Keratinocyte (primary cell): ENCODE measurements at regions not wholly inside any gene's neighbourhood (a gene's known extent, or its start where the extent isn't known, plus 50 kb on each side); places are given as distances from the start of the nearest gene placed in this dataset.

Experiments used
- DNase-seq: peaks from one replicate; pipeline ENCODE4 v3.0.0-alpha.2; 2011; ENCODE audit warnings: low read depth, missing footprints, low spot score
- FAIRE-seq: peaks from 2 replicates; lab custom pipeline; 2011; peaks lifted over from hg19 to GRCh38; lab: Jason Lieb, UNC
- H2AFZ ChIP-seq: 2 replicates; pipeline ENCODE4 v1.6.0; 2012; ENCODE audit warnings: low read length, control low read depth, inconsistent platforms; ENCODE audit not compliant: control insufficient read depth
- H3K27ac ChIP-seq: 2 replicates; pipeline ENCODE4 v1.5.1; 2011; ENCODE audit warnings: low read length; ENCODE audit not compliant: control insufficient read depth, insufficient read depth
- H3K27me3 ChIP-seq: 3 replicates; pipeline ENCODE4 v1.6.0; 2011; ENCODE audit warnings: low read length; ENCODE audit not compliant: control insufficient read depth, insufficient read depth; ENCODE audit errors: extremely low read depth
- H3K36me3 ChIP-seq, 2 experiments: 2 replicates in 1 of 2; 3 replicates in 1 of 2; pipeline ENCODE4 v1.5.1; 2011; ENCODE audit warnings: low read length in 2 of 2, mild to moderate bottlenecking in 1 of 2; ENCODE audit not compliant: control insufficient read depth in 2 of 2, insufficient read depth in 2 of 2; ENCODE audit errors: extremely low read depth in 1 of 2
- H3K4me1 ChIP-seq: 3 replicates; pipeline ENCODE4 v1.5.1; 2011; ENCODE audit warnings: low read length; ENCODE audit not compliant: control insufficient read depth, insufficient read depth; ENCODE audit errors: extremely low read depth
- H3K4me2 ChIP-seq: 3 replicates; pipeline ENCODE4 v1.6.0; 2011; ENCODE audit warnings: low read depth, low read length; ENCODE audit not compliant: control insufficient read depth, insufficient read depth; ENCODE audit errors: extremely low read depth
- H3K4me3 ChIP-seq, 3 experiments: fragments of 200-600 bp in 1 of 3; sonication (generic) in 1 of 3; 2 replicates in 2 of 3; 3 replicates in 1 of 3; pipeline ENCODE4 v1.5.1; 2011 to 2016; ENCODE audit warnings: low read length in 3 of 3, mild to moderate bottlenecking in 3 of 3, control low read depth in 2 of 3, inconsistent platforms in 1 of 3, low read depth in 1 of 3, mixed read lengths in 1 of 3, mixed run types in 1 of 3, moderate library complexity in 1 of 3; ENCODE audit not compliant: control insufficient read depth in 2 of 3, insufficient read depth in 2 of 3; ENCODE audit errors: extremely low read depth in 1 of 3
- H3K79me2 ChIP-seq: 2 replicates; pipeline ENCODE4 v1.6.0; 2012; ENCODE audit warnings: low read length; ENCODE audit not compliant: control insufficient read depth, insufficient read depth
- H3K9ac ChIP-seq: 3 replicates; pipeline ENCODE4 v1.6.0; 2011; ENCODE audit warnings: low read length; ENCODE audit not compliant: control insufficient read depth, insufficient read depth; ENCODE audit errors: extremely low read depth
- H3K9me1 ChIP-seq: 3 replicates; pipeline ENCODE4 v1.6.0; 2011; ENCODE audit warnings: low read length; ENCODE audit not compliant: control insufficient read depth, insufficient read depth; ENCODE audit errors: extremely low read depth
- H3K9me3 ChIP-seq: 2 replicates; pipeline ENCODE4 v1.5.1; 2012; ENCODE audit warnings: low read depth, low read length; ENCODE audit not compliant: control insufficient read depth
- H4K20me1 ChIP-seq: 3 replicates; pipeline ENCODE4 v1.6.0; 2011; ENCODE audit warnings: low read length; ENCODE audit not compliant: control insufficient read depth, insufficient read depth; ENCODE audit errors: extremely low read depth
- EZH2 ChIP-seq: IDR thresholded peaks from one replicate; pipeline ENCODE4 v1.6.1; 2012; ENCODE audit warnings: inconsistent platforms, mild to moderate bottlenecking, low read length, moderate library complexity
- dilution Hi-C: fragments of 300-500 bp; cut with MboI; formaldehyde crosslinking; loops from one replicate; pipeline ENCODE4 v1.7.0; 2020; ENCODE audit warnings: low sequenced_read_pairs; ENCODE audit not compliant: extremely low pct_ligation_motif_present
- TF ChIP-seq, protein P1 (sequence below), 3 experiments: IDR thresholded peaks in 1 of 3; conservative IDR thresholded peaks in 1 of 3; optimal IDR thresholded peaks in 1 of 3; 2 replicates in 2 of 3; 3 replicates in 1 of 3; pipeline versions ENCODE3 to v1.5.1; 2011; ENCODE audit warnings: low read length in 3 of 3, mild to moderate bottlenecking in 3 of 3, moderate library complexity in 2 of 3, control low read depth in 1 of 3, inconsistent platforms in 1 of 3; ENCODE audit not compliant: insufficient read depth in 2 of 3; ENCODE audit errors: extremely low read depth in 1 of 3

DNA sequence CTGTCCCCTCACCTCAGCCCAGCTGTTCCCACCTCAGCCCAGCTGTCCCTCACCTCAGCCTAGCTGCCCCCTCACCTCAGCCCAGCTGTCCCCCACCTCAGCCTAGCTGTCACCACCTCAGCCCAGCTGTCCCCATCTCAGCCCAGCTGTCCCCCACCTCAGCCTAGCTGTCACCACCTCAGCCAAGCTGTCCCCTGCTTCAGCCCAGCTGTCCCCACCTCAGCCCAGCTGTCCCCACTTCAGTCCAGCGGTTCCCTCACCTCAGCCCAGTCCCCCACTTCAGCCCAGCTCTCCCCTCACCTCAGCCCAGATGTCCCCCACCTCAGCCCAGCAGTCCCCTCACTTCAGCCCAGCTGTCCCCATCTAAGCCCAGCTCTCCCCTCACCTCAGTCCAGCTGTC is 88.4 kb upstream of the CSF3R start:
- no peak for FAIRE-seq
- Histone ChIP-seq H3K4me3 (no peak overlapping the region), H3K36me3 (no peaks in the 10 kb centered on the region), H3K9ac (no peak overlapping the region), H4K20me1 (no peaks in the 10 kb centered on the region), H3K9me1 (no peaks in the 10 kb centered on the region), H2AFZ (no peak overlapping the region), H3K9me3 (no peaks in the 10 kb centered on the region), H3K27ac (no peak overlapping the region), H3K79me2 (no peaks in the 10 kb centered on the region), H3K4me1 (no peaks in the 10 kb centered on the region), H3K27me3 (peaks cover 24% of the 10 kb centered on the region), H3K4me2 (no peak overlapping the region)
- TF ChIP-seq, protein P1, sequence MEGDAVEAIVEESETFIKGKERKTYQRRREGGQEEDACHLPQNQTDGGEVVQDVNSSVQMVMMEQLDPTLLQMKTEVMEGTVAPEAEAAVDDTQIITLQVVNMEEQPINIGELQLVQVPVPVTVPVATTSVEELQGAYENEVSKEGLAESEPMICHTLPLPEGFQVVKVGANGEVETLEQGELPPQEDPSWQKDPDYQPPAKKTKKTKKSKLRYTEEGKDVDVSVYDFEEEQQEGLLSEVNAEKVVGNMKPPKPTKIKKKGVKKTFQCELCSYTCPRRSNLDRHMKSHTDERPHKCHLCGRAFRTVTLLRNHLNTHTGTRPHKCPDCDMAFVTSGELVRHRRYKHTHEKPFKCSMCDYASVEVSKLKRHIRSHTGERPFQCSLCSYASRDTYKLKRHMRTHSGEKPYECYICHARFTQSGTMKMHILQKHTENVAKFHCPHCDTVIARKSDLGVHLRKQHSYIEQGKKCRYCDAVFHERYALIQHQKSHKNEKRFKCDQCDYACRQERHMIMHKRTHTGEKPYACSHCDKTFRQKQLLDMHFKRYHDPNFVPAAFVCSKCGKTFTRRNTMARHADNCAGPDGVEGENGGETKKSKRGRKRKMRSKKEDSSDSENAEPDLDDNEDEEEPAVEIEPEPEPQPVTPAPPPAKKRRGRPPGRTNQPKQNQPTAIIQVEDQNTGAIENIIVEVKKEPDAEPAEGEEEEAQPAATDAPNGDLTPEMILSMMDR (optimal IDR thresholded peaks at IDR 0.05 in 1 of 3, IDR thresholded peaks at IDR 0.05 in 1 of 3, conservative IDR thresholded peaks at IDR 0.05 in 1 of 3; ENCODE audit: extremely low read depth in 1 of 3, insufficient read depth in 2 of 3, low read length in 3 of 3), result no peak
- TF ChIP-seq EZH2, result no peak
- DNase-seq, result no peak
- dilution Hi-C loops, result no loop called here

DNA sequence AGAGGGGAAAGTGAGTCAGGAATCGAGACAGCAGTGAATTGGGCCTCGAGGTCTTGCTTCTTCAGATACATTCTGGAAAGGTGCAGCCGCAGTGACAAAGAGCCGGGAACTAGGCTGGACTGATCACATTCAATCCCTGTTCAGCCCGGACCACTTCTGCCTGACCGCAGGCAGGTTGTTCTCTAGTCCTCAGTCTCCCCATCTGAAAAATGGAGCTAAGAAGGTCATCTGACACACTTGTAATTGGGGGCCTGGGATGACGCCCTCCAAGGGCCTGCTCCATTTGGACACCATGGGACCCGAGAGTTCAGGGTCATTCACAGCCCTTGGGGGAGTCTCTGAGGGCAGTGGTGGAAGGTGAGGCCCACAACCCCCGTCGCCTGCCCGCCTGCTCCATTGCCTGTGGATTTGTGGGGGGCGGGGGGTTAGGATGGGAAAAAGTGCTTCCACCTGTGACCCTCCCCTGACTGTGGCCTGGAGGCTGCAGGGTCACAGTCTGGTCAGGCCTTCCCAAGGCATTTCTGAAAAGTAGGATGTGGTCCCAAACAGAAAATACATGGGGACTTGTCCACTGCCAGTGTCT is 87.9 kb upstream of the CSF3R start:
- Histone ChIP-seq H4K20me1 (no peaks in the 10 kb centered on the region), H3K4me2 (no peak overlapping the region), H3K79me2 (no peaks in the 10 kb centered on the region), H2AFZ (no peak overlapping the region), H3K9ac (no peak overlapping the region), H3K36me3 (no peaks in the 10 kb centered on the region), H3K9me1 (no peaks in the 10 kb centered on the region), H3K4me3 (no peak overlapping the region), H3K4me1 (no peaks in the 10 kb centered on the region), H3K9me3 (no peaks in the 10 kb centered on the region), H3K27me3 (peaks cover 24% of the 10 kb centered on the region), H3K27ac (no peak overlapping the region)
- FAIRE-seq (no peak), DNase-seq (no peak)
- dilution Hi-C loops, result no loop called here
- no peak for TF ChIP-seq EZH2
- TF ChIP-seq, protein P1 (optimal IDR thresholded peaks at IDR 0.05 in 1 of 3, IDR thresholded peaks at IDR 0.05 in 1 of 3, conservative IDR thresholded peaks at IDR 0.05 in 1 of 3; ENCODE audit: extremely low read depth in 1 of 3, insufficient read depth in 2 of 3, low read length in 3 of 3), result no peak
